ENCODE measurements at regions not wholly inside any gene's neighbourhood (a gene's known extent, or its start where the extent isn't known, plus 50 kb on each side); places are given as distances from the start of the nearest gene placed in this dataset.

DNA sequence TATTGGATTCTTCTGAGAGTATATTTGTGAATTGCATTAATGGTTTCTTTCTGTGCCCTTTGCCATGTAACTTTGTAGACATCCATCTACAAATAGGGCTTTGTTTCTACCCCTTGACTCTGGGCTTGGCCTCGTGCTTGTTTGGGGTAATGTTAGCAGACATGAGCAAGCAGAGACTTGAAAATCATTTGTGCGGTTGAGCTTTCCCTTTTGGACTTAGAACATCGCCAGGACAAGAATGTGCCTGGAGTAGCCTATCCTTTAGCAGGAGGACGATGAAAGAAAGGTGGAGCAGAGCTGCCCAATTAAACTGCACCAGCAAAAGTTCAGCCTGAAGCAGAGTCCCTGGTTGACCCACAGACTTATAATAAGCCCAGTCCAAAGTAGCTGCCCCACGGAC lies 785.9 kb downstream of the EPHA4 start:
- in situ Hi-C loops (cut with HindIII; ENCODE audit: low sequenced_read_pairs) = no loop called here
- DNase-seq (ENCODE audit: low read depth) = no peak
- TF ChIP-seq, protein P1, sequence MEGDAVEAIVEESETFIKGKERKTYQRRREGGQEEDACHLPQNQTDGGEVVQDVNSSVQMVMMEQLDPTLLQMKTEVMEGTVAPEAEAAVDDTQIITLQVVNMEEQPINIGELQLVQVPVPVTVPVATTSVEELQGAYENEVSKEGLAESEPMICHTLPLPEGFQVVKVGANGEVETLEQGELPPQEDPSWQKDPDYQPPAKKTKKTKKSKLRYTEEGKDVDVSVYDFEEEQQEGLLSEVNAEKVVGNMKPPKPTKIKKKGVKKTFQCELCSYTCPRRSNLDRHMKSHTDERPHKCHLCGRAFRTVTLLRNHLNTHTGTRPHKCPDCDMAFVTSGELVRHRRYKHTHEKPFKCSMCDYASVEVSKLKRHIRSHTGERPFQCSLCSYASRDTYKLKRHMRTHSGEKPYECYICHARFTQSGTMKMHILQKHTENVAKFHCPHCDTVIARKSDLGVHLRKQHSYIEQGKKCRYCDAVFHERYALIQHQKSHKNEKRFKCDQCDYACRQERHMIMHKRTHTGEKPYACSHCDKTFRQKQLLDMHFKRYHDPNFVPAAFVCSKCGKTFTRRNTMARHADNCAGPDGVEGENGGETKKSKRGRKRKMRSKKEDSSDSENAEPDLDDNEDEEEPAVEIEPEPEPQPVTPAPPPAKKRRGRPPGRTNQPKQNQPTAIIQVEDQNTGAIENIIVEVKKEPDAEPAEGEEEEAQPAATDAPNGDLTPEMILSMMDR (IDR thresholded peaks at IDR 0.05; ENCODE audit: low read depth, low read length, missing control alignments) = no peak
- H3K4me3 ChIP-seq (ENCODE audit: low read depth, low read length) = no peak overlapping the region

- TF ChIP-seq, protein P1 (IDR thresholded peaks at IDR 0.05; ENCODE audit: low read depth, low read length, missing control alignments) = no peak
- no peak for DNase-seq (ENCODE audit: low read depth)
- no peak overlapping the region for H3K4me3 ChIP-seq (ENCODE audit: low read depth, low read length)
- in situ Hi-C loops (cut with HindIII; ENCODE audit: low sequenced_read_pairs) = no loop called here
These were observed 784.9 kb downstream of the EPHA4 start for GRCh38 chr2:220787251-220787650.

GRCh38 chr2:220789961-220790360 lies 782.1 kb downstream of the EPHA4 start:
- in situ Hi-C loops (cut with HindIII; ENCODE audit: low sequenced_read_pairs) = no loop called here
- peak; percentile 54 for DNase-seq (ENCODE audit: low read depth)
- TF ChIP-seq, protein P1 (IDR thresholded peaks at IDR 0.05; ENCODE audit: low read depth, low read length, missing control alignments) = no peak
- H3K4me3 ChIP-seq (ENCODE audit: low read depth, low read length) = no peak overlapping the region

- in situ Hi-C loops (cut with HindIII; ENCODE audit: low sequenced_read_pairs) = no loop called here
- no peak overlapping the region for H3K4me3 ChIP-seq (ENCODE audit: low read depth, low read length)
- DNase-seq (ENCODE audit: low read depth) = no peak
- TF ChIP-seq, protein P1 (IDR thresholded peaks at IDR 0.05; ENCODE audit: low read depth, low read length, missing control alignments) = no peak
These were observed 776.4 kb downstream of the EPHA4 start for GRCh38 chr2:220795705-220796104.

- in situ Hi-C loops (cut with HindIII; ENCODE audit: low sequenced_read_pairs) = no loop called here
- H3K4me3 ChIP-seq (ENCODE audit: low read depth, low read length) = no peak overlapping the region
- TF ChIP-seq, protein P1 (IDR thresholded peaks at IDR 0.05; ENCODE audit: low read depth, low read length, missing control alignments) = no peak
- DNase-seq (ENCODE audit: low read depth) = no peak
These were observed 761.0 kb downstream of the EPHA4 start for GRCh38 chr2:220811115-220811514.

- TF ChIP-seq, protein P1 (IDR thresholded peaks at IDR 0.05; ENCODE audit: low read depth, low read length, missing control alignments) = no peak
- DNase-seq (ENCODE audit: low read depth) = peak; percentile 71
- H3K4me3 ChIP-seq (ENCODE audit: low read depth, low read length) = no peak overlapping the region
- in situ Hi-C loops (cut with HindIII; ENCODE audit: low sequenced_read_pairs) = no loop called here
These were observed 760.0 kb downstream of the EPHA4 start for GRCh38 chr2:220811952-220812570.

Data from astrocyte of the cerebellum (primary cell).